DMS 273 (cell line): ENCODE measurements at regions not wholly inside any gene's neighbourhood (a gene's known extent, or its start where the extent isn't known, plus 50 kb on each side); places are given as distances from the start of the nearest gene placed in this dataset.

ENCODE experiments used
- DNase-seq: peaks from one replicate; lab custom pipeline; 2025; ENCODE audit not compliant: unreplicated experiment; lab: John Stamatoyannopoulos, UW

GRCh38 chr1:116819081-116819480 lies 64.9 kb downstream of the CD2 start:
- no peak for DNase-seq

- DNase-seq, result peak; percentile 27
Observed at GRCh38 chr1:116820369-116820768, 66.1 kb downstream of the CD2 start.

GRCh38 chr1:116821763-116822162 lies 67.5 kb downstream of the CD2 start:
- DNase-seq, result no peak

- peak; percentile 78 for DNase-seq
Observed at GRCh38 chr1:116824631-116825206, 70.5 kb downstream of the CD2 start.

- peak; percentile 98 for DNase-seq
Observed at GRCh38 chr1:116825207-116825719, 71.0 kb downstream of the CD2 start.

GRCh38 chr1:116825720-116826438 lies 71.6 kb downstream of the CD2 start:
- DNase-seq, result peak; percentile 96

- DNase-seq, result peak; percentile 79
Observed at GRCh38 chr1:116826818-116827606, 72.8 kb downstream of the CD2 start.

- DNase-seq, result no peak
Observed at GRCh38 chr1:116827607-116828105, 73.4 kb downstream of the CD2 start.

GRCh38 chr1:116832308-116832931 lies 77.3 kb upstream of the PTGFRN start:
- no peak for DNase-seq

- no peak for DNase-seq
Observed at GRCh38 chr1:116832932-116833578, 76.7 kb upstream of the PTGFRN start.

GRCh38 chr1:116833718-116834117 lies 76.0 kb upstream of the PTGFRN start:
- DNase-seq, result no peak

- no peak for DNase-seq
Observed at GRCh38 chr1:116834595-116834994, 75.1 kb upstream of the PTGFRN start.

GRCh38 chr1:116835161-116835560 lies 74.6 kb upstream of the PTGFRN start:
- no peak for DNase-seq

GRCh38 chr1:116836099-116836498 lies 73.6 kb upstream of the PTGFRN start:
- DNase-seq, result no peak

- no peak for DNase-seq
Observed at GRCh38 chr1:116841569-116842344, 68.0 kb upstream of the PTGFRN start.

- DNase-seq, result peak; percentile 43
Observed at GRCh38 chr1:116842654-116843053, 67.1 kb upstream of the PTGFRN start.

GRCh38 chr1:116844775-116845174 lies 64.9 kb upstream of the PTGFRN start:
- DNase-seq, result no peak

GRCh38 chr1:116847190-116847589 lies 62.5 kb upstream of the PTGFRN start:
- DNase-seq, result no peak

GRCh38 chr1:116847688-116848531 lies 61.8 kb upstream of the PTGFRN start:
- DNase-seq, result no peak
